Non-pigmented ciliary epithelial cell (primary cell): ENCODE measurements at regions not wholly inside any gene's neighbourhood (a gene's known extent, or its start where the extent isn't known, plus 50 kb on each side); places are given as distances from the start of the nearest gene placed in this dataset.

Source experiments
- DNase-seq: peaks from one replicate; pipeline ENCODE4 v3.0.0-alpha.2; 2010; ENCODE audit warnings: low read depth

DNA sequence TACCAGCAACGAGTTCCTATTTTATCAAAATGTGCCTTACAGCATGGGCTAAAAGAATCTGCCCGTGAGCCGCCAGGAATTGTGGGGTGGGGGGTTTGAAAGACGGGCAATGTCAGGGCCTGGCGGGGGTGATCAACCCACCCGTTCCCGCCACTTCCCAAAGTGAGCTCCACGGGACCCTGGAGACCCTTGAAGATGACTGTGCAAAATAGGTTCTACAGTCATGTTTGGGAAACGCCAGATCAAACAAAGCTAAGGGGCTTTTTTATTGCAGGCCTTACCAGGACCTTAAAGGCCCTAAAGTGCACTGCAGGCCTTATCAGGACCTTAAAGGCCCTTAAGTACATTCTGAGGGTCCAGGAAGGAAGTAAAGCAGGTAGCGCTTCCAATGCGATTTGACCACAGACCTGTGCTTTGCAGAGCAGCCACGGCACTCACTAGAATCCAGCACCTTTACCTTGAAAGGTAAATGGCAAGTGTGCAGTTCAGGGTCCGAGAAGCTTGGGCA is 404.1 kb downstream of the SHANK2 start:
- no peak for DNase-seq

DNA sequence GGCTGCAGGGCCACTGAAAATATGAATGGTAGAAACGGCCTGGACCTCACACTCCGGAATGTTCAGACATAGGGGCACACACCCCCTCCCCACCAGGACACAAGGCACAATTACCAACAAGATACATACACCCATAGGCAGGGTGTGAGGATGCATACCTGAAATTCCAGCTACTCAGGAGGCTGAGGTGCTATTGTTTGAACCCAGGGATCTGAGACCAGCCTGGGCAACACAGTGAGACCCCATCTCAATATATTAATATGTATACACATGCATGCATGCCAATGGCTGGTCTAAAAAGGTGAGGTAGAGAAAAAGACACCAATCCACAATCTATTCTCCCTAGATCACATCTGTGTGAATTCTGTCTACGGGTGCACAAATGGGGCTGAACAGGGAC is 403.3 kb downstream of the SHANK2 start:
- no peak for DNase-seq

DNA sequence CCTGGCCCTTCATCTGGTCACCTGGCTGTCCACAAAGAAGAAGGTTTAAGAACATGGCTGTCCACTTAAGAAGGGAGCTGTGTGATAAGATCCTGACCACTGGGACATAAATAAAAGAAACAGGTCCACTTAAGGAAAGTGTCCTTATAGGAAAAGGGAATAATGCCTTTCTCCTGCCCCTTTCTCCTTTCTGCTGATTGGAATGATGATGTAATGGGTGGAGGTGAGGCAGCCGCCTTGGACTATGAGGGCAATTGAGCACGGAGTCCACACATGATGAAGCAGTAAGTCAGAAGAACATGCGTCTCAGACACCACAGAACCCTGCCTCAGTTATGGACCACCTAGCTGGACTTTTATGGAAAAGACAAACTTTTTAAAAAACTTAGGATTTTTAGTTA is 401.1 kb downstream of the SHANK2 start:
- no peak for DNase-seq

DNA sequence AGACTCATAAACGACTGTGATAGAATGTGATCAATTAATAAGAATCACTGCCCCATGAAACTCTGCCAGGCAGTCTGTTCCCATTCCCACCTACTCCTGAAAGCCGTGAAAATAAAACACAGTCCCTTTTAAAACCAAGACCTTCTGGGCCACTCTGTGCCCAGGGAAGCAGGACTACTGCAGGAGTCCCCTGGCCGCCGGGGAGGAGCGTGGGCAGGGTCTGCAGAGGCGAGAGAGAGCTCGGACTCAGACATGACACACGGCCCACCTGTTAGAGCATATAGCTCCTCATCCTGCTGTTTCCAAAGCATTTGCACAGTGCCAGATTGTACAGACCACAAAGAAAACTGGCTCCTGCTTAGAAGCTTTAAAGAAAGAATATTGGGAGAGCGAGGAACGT is 400.5 kb downstream of the SHANK2 start:
- no peak for DNase-seq

DNA sequence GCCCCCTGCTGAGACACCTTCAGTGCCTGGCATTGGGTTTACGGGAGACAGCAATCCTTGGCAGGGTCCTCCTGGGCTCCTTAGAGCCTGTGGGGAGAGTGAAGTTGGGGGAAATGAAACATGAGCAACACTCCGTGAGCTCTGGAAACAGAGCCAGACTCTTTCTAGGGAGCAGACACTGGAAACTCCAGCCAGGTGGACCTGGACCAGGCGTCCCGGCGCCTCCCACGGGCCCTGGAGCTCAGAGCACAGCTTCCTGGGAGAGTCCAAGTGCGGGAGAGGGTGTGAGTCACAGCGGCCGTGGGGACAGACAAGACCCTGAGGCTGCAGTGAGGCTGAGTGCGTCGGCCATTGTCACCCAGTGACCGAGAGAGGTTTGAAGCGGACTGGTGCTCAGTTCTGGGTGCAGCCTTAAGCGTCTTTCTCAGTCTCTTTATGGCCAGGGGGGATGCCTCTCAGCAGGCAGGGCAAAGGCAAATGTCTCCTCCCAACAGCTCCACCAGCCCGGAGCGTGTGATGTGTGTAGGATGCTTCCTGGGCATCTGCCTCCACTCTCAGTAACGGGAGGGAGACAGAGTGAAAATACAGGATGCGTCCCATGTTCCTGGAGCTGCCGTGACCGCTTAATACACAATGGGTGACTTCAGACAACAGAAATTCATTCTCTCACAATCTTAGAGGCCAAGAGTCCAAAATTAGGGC is 399.2 kb downstream of the SHANK2 start:
- no peak for DNase-seq

DNA sequence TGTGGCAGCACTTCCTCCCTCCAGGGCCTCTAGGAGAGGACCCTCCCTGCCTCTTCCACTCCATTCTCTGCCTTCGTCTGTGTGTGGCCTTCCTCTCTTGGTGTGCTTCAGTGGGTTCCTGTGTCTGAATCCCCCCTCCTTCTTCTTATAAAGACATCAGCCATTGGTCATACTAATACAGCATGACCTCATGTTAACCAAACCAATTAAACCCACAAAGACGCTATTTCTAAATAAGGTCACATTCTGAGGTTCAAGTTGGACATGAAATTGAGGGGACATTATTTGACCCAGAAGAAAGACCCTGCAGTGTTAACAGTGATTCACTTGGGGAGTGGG is 398.6 kb downstream of the SHANK2 start:
- DNase-seq: no peak

DNA sequence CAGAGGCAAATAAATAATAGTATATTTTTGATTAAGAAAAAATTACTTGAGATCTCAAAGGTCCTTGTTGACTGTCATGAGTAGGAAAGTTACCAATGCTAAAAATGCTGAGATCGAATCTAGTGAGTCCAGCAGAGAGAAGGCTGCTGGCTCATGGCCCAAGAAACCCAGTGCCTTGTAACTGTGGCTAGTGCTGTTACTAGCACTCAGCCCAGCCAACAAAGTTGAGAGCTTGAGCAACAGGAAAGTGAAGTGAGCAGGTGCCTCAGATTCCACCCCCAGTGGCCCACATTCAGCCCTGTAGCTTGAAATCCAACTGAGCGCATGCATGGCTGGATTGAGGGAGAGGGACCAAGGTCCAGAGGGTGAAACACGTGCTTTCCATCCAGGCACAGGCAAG is 398.2 kb downstream of the SHANK2 start:
- no peak for DNase-seq

DNA sequence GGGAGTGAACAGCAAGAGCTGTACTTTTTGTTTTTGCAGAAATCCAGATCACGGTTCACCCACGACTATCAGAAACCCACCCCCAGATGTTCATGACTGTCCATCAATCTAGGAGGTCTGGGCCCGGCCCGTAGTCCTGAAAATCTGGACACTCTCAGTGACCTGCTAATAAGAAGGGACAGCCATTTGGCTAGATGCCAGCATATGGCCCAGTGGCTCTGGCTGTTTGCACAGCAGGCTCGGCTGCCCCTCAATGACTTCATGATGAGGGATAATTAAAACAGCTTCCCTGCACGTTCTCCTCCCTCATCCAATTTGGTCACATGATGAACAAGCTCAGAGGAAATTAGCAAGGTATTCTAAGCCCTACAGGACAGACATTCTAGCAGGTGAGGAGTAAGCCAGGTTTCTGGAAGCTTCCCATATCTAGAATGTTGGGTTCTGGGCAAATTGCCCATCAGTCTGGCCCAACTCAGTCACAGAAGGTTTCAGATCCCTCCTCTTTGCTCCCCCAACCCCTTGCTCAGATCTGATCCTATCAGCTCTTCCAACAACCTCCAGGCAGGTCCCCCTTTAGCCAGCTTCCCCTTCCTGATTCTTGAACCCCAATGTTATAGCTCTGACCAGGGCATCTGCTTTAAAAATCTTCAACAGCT is 397.3 kb downstream of the SHANK2 start:
- DNase-seq: no peak

DNA sequence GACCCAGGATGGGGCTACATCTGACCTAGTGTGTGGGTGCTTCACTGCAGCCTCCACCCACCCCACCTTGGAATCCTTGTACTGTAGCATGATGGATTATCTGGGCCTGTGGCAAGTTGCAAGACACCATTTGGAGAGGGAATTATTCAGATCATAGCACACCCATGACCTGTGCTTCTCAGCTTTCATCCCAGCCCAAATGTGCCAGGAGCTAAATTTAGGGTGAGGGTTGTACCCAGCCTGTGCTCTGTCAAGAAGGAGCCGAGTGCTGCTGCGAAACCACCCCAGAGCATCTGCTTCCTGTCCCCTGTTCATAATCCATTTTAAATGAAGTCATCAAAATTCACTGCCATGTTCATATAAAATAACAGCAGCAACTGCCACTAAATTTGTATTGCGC is 394.5 kb downstream of the SHANK2 start:
- DNase-seq: no peak

DNA sequence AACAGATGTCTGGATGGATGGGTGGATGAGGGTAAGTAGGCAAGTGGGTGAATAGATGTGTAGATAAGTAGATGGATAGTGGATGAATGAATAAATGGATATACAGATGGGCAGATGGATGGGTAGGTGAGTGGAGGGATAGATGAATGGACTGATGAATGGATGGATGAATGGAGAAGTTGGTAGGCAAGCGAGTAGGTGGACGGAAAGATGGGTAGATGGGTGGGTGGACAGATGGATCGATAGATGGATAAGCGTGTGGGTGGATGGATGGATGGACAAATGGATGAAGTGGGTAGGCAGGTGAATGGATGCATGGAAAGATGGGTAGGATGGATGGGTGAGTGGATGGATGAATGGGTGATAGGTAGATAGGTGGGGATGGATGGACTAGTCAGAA is 393.2 kb downstream of the SHANK2 start:
- DNase-seq: no peak

DNA sequence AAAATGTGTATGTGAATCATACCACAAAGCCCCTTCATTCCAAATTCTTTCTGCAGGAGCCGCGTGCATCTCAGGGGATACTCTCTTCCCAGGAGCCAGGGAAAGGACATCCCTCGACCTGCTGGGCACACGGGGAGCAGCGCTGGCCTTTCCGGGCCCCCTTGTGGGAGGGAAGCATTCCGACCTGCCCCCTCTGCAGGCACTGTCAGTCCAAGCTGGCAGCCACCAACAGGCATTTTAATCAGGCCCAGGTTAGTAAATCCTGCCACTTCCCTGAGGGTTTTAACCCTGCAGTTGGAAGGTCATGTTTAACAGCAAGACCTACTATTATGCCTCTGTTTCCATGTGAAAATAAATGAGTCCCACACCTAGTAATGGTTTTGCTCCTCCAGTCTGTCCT is 391.5 kb downstream of the SHANK2 start:
- DNase-seq: no peak

DNA sequence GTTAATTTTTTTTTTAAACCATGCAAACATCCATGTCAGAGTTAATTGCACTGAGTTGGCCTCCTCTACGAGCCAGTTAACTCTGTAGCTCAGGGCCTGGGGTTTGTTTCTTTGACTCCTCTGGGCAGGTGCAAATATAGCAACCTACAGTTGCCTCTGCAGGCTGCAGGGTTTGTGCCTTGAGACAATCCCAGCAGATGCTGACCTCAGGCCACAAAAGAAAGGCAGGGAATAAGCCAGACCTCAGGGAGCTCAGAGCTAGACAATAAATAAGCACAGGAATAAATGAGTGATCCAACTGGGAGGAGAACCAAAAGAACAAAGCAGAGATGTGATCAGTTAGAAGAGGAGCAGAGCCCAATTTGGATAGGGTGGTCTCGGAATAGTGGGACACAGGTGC is 390.8 kb downstream of the SHANK2 start:
- no peak for DNase-seq

DNA sequence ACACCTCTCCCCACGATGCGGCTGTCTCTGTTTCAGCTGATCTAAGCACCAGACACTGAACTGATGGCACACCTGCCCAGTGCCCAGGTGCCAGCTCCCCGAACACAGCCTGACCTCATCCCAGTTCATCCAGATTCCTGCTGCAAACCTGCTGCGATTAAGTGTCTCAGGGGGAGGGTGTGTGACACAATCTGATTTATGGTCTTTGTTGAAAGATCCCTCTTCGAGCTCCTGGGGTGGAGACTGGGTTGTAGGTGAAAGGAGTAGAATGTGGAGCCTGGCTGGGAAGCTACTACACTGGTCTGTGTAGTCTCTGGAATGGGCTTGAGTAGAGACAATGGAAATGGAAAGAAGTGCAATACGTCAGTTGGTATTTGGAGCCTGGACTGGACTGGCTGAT is 390.3 kb downstream of the SHANK2 start:
- no peak for DNase-seq

DNA sequence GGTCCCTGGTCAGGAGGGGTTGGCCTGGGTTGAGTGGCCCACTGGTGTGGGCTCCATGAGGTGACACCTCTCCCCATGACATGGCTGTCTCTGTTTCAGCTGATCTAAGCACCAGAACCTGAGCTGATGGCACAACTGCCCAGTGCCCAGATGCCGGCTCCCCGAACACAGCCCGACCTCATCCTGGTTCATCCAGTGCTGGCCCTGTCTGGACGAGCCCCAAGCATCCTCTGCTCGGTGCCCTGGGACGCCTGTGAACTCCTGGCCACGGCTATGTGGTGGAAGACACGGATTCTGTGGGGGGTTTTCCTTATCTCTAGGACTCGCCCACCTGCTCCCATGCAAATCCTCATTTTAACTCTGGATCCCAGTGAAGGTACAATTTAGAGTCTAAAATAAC is 389.2 kb downstream of the SHANK2 start:
- DNase-seq: no peak

DNA sequence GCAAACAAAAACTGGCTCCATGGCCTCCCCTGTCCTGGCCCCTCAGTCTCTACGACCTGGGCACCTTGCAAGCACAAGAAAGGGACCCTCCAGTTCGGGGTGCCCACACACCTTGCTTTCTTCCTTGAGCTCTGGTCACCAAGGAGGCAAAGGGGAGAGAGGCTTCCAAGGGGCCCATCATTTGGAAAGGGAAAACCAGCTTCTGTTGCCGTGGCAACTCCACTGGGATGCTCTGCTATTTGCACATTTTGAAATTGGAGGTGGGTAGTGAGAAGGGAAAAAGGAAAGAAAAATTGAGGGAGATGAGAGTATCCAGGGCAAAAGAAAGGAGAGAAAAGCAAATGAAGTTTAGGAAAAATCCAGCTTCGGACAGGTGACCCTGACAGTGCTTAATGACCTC is 388.4 kb downstream of the SHANK2 start:
- no peak for DNase-seq

DNA sequence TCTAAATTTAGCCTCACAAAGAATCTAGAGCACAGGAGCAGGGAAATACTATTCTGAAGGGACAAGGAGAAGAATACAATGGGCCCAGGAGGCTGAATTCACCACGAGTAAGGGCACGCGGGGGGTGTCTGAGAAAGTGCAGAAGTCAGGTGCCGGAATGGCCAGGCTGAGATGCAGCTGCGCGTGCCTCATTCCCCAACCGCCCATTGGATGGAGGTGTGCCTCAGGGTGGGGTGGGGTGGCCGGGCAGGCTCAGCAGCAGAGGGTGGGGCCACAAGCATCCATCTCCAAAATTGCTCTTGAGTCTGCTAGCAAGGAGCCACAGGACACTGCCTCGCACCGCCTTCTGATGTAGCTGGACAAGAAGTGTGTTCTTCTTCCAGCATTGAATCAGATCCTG is 387.0 kb downstream of the SHANK2 start:
- no peak for DNase-seq

DNA sequence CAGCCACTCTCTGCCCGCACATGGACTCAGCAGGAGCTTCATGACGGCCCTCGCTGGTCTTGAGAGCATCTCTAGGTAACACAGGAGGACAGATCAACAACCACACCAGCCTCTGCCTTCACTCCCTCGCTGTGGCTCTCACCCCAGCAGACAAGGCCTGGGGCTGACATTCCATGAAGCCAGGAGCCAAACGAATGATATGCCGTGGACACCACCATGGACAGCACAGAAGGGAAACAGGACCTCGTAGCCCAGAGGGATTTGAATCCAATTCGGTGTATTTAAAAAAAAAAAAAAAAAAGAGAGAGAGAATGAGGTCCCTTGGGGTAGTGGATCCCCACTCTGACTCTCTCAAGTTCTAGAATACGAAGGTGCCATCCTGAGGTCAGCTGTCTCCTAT is 385.5 kb downstream of the SHANK2 start:
- DNase-seq: no peak

DNA sequence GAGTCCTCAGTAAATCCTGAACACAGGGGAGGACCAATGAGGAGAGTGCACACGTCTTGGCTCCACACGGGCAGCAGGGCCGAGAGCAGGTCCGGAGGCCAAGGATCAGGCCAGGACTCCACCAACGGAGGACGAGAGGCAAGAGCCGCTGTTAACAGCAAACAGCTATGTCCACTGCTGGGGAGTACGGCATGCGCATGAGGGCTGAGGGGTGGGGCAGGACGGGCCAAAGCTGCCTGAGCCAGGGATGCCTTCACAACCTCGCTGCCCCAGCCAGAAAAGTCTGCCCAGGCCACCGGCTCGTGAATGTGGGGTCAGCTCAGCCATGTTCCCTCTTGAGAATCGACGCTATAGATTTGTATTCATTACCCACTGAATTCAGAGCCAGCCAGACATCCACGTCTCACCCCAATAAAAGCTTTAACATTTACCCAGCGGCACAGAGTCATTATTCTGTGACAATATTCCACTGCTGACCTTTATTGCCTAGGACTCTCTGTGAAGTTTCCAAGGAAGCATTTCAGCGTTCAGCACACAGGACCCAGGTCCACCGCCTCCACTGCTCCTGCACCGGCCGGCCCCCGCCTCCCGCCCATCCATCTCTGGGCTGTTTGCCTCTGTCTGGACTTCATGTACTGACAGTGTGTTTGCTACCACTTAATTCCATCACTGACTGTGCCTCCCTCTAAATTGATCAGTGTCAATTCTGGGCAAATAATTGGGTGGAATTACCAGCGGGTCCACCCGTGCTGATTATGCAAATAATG is 384.9 kb downstream of the SHANK2 start:
- no peak for DNase-seq

DNA sequence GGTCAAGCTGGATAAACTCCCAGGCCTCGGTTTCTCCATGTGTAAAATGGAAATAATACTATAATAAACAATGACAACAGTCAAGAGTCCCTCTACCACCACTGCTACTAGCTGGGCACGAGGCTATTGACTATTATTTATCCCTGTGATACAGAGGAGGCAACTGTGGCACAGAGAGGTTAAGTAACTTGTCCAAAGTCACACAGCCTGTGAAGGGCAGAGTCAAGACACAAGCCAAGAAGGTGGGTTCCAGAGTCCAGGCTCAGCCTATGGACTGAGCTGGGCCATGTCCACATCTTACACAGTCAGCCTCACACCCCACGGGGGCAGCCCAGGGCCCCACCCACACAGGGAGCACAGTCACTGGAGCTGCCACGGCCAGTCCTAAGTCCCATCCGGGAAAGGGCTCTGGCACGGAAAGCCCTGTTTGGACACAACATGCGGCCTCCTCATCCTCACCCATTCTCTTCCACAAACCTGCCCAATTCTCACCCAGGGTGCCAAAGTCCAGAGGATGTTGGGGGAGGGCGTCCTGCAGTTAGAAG is 384.0 kb downstream of the SHANK2 start:
- no peak for DNase-seq

DNA sequence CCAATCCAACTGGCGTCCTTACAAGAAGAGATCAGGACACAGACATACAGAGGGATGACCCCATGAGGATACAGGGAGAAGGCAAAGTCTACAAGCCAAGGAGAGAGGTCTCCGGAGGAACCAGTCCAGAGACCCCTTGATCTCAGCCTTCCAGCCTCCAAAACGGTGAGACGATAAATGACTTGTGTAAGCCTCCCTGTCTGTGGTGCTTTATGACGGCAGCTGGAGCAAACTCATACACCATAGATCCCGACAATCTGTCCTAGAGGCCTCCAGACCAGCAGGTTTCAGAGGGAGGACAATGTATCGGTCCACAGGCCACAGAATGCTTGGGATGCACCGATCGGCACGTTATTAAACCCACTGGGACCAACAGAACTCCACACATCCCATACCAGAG is 383.3 kb downstream of the SHANK2 start:
- DNase-seq: no peak

DNA sequence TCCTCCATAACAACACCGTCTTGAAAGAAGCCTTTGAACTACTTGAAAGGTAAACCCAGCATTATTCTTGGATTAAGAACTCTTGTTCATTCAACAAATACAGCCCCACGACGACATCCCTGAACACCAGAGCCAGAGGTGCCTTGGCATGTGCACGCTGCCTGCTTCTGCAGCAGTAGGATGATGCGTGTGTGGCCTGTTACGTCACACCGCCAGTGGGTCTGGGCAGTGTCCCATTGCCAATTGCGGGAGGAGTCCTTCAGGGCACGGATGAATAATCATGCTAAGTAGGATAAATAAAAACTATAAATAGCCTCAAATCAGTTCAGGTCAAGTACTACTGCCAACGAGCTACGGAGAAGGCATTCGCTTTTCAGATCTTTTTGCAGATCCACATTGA is 380.5 kb downstream of the SHANK2 start:
- DNase-seq: no peak

DNA sequence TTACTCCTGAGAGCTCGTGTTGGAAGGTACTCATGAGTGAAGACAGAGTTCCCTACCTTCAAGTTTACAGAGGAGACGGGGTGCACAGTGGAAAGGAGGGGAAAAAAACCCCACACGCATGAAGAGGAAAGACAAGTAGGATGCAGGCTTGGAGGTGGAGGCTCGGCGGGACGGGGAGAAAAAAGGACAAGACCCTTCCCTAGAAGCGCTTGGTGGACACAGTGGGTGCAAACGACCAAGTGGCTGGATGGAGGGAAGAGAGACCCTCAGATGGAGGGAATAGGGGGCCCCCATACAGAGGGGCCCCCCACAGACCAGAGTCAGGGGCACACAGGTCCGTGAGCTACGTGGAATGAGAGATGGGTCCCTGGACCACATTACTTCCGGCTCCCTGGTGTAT is 380.1 kb downstream of the SHANK2 start:
- DNase-seq: no peak
